HT1080 (cell line): ENCODE measurements at regions not wholly inside any gene's neighbourhood (a gene's known extent, or its start where the extent isn't known, plus 50 kb on each side); places are given as distances from the start of the nearest gene placed in this dataset.

ENCODE experiments used
- DNase-seq: peaks from one replicate; pipeline ENCODE4 v3.0.0-alpha.2; 2015; ENCODE audit warnings: low read depth

- no peak for DNase-seq
Measured at GRCh38 chr6:40722553-40723258, 135.5 kb upstream of the LRFN2 start.

- DNase-seq: no peak
Measured at GRCh38 chr6:40722091-40722490, 134.9 kb upstream of the LRFN2 start.

GRCh38 chr6:40721271-40721952 is 134.2 kb upstream of the LRFN2 start:
- no peak for DNase-seq

GRCh38 chr6:40720375-40720748 is 133.2 kb upstream of the LRFN2 start:
- no peak for DNase-seq

GRCh38 chr6:40719671-40720374 is 132.7 kb upstream of the LRFN2 start:
- peak; percentile 68 for DNase-seq

GRCh38 chr6:40718401-40718800 is 131.2 kb upstream of the LRFN2 start:
- no peak for DNase-seq

GRCh38 chr6:40717411-40718057 is 130.4 kb upstream of the LRFN2 start:
- no peak for DNase-seq

GRCh38 chr6:40715570-40716403 is 128.6 kb upstream of the LRFN2 start:
- no peak for DNase-seq

- DNase-seq: no peak
Measured at GRCh38 chr6:40714576-40715564, 127.7 kb upstream of the LRFN2 start.

- no peak for DNase-seq
Measured at GRCh38 chr6:40714143-40714542, 127.0 kb upstream of the LRFN2 start.

- DNase-seq: peak; percentile 32
Measured at GRCh38 chr6:40713002-40713719, 126.0 kb upstream of the LRFN2 start.

- no peak for DNase-seq
Measured at GRCh38 chr6:40710626-40711330, 123.6 kb upstream of the LRFN2 start.

GRCh38 chr6:40708049-40708448 is 120.9 kb upstream of the LRFN2 start:
- no peak for DNase-seq

- no peak for DNase-seq
Measured at GRCh38 chr6:40706178-40706577, 119.0 kb upstream of the LRFN2 start.

GRCh38 chr6:40705354-40705753 is 118.2 kb upstream of the LRFN2 start:
- DNase-seq: no peak

GRCh38 chr6:40701352-40702007 is 114.3 kb upstream of the LRFN2 start:
- DNase-seq: no peak

- DNase-seq: no peak
Measured at GRCh38 chr6:40700006-40700580, 112.9 kb upstream of the LRFN2 start.
